GM19239 (cell line): ENCODE measurements at regions not wholly inside any gene's neighbourhood (a gene's known extent, or its start where the extent isn't known, plus 50 kb on each side); places are given as distances from the start of the nearest gene placed in this dataset.

Experiments used
- DNase-seq: peaks from one replicate; pipeline ENCODE4 v3.0.0; 2011; ENCODE audit warnings: low spot score; ENCODE audit not compliant: insufficient read length
- FAIRE-seq: peaks from 2 replicates; lab custom pipeline; 2011; peaks lifted over from hg19 to GRCh38; lab: Jason Lieb, UNC

DNA sequence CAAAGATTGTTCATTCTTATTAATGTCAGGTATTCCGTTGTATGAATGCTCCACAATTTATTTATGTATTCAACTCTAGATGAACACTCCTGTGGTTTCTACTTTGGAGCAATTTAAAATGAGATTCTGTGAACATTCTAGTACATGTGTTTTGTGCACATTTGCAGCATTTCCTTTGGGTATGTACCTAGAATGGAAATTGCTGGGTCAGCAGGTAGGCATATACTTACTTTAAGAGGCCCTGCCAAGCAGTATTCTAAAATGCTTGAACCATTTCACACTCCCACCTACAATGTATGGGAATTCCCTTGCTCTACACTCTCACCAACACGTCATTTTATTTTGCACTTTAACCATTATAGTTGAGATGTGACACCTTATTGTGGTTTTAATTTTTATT lies 59.4 kb upstream of the MAGEB2 start:
- no peak for FAIRE-seq
- no peak for DNase-seq

DNA sequence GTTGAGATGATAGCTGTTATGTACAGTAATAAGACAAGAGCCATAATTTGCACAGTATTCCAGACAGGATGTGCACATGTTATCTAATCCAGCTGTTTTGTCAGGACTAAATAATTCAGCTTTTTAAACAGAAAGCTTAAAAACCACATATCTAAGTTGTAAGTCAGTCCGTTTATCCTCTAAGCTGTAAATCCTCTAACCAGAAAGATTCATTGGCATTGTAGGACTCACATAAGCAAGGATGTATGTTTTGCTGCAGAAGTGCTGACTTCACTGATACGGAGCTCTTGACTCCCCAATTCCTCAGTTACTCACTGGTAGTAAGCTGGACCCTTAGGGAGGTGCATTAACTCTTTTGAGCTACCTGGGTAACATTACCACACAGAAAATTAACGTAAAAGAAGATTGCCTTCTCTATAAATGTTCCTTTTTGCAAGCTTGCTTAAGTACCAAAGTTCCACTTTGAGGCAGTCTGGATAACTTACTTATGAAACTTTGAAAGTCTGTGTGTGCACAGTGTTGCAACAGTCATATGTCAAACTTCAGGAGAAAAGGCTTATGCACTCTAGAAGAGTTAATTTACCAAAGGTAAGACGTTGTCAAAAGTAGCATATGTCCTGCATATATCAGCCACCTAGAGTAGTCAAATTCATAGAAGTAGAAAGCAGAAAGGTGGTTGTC lies 58.3 kb upstream of the MAGEB2 start:
- DNase-seq (no peak), FAIRE-seq (no peak)

DNA sequence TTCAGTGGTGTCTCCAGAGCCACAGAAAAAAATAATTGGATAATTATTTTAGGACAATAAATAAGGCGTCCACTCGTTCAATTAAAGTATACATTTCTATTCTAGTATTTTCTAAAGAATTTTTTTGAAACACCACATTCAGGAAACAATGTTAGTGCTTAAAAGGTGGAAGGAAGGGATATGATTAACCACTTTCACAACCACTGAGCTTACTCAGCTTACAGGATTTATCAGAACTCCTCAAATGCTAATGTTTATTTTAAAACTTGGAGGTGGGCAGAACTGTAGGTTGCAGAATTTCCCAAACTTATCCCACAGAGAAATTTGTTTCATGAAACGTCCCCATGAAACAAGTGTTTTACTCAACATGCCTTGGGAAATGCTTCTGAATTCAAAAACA lies 54.3 kb upstream of the MAGEB2 start:
- FAIRE-seq (no peak), DNase-seq (no peak)
